DMS53 treated with DMSO at 0.1 percent for 48 hours (cell line): ENCODE measurements at regions not wholly inside any gene's neighbourhood (a gene's known extent, or its start where the extent isn't known, plus 50 kb on each side); places are given as distances from the start of the nearest gene placed in this dataset.
A peak's percentile ranks its signal among the peaks of the same experiment; 100 is the strongest.

Experiments
- DNase-seq: peaks from one replicate; lab custom pipeline; 2025; ENCODE audit not compliant: unreplicated experiment; lab: John Stamatoyannopoulos, UW

DNA sequence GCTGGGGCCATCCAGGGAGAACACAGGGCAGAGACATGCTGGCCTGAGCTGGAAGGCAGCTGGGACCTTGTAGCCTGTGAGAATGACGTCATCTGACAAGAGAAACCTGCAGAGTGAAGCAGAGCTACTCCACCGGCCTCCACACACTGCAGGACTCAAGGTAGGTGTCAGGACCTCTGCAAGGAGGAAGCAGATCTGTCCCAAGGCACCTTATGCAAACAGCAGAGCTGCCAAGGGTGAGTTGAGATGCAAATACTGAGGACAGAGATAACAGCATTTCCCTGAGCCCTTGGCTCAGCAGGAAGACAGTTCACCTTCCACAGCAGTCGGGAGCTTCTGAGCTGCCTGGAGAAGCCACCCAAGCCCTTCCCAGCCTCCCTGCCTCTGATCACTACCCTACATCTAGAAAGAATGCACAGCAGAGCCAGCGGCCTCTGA is 51.9 kb upstream of the IGSF9B start:
- peak; percentile 20 for DNase-seq

DNA sequence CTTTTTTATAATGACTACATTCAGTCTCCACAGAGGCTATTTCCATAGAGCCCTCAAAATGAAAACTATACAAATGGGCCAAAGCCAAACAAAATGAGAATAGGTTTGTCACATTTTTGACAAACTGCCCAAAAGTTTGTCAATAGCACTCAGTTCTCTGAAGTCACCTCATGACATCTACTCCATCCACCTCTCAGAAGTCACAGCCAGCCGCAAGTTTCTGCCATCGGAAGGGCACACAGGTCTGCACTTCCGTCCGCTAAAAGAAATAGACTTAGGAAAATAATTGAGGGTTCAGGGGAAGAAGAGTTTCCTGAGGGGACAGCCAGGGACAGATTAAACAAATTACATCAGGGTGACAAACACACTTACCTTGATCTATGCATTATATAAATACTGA is 55.4 kb upstream of the JAM3 start:
- DNase-seq: no peak

DNA sequence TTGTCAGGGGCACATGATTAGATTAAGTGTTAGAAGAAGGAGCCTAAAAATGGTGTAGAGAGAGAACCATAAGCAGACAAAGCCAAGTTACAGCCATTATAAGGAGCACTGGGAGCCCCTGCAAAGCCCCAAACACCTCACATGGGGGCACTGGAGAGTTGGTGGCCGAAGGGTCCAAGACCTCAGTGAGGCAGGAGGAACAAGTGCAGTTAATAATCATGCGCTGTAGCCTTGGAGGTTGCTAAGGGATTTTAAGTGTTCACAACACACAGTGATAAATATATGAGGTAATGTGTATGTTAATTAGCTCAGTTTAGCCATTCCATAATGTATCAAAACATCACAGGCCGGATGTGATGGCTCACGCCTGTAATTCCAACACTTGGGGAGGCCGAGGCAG is 54.4 kb upstream of the JAM3 start:
- DNase-seq: peak; percentile 9

DNA sequence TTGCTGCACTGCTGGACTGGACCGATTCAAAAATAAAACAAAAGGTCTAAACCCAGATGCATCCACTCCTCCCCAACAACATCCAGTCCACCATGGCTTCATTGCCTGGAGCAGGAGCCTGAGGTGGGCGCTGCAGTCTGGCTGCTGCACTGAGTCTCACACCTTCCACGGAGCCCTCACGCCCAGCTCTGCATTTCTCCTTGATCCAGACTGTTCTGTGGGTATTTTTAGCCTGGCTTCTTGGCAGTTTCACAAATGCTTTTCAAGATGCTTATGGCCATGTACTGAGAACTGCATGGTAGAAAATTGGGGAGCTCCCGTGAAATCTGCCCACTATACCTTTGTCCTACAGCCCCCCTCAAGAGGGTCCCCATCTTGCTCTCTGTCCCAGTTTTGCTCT is 53.3 kb upstream of the JAM3 start:
- DNase-seq: no peak

DNA sequence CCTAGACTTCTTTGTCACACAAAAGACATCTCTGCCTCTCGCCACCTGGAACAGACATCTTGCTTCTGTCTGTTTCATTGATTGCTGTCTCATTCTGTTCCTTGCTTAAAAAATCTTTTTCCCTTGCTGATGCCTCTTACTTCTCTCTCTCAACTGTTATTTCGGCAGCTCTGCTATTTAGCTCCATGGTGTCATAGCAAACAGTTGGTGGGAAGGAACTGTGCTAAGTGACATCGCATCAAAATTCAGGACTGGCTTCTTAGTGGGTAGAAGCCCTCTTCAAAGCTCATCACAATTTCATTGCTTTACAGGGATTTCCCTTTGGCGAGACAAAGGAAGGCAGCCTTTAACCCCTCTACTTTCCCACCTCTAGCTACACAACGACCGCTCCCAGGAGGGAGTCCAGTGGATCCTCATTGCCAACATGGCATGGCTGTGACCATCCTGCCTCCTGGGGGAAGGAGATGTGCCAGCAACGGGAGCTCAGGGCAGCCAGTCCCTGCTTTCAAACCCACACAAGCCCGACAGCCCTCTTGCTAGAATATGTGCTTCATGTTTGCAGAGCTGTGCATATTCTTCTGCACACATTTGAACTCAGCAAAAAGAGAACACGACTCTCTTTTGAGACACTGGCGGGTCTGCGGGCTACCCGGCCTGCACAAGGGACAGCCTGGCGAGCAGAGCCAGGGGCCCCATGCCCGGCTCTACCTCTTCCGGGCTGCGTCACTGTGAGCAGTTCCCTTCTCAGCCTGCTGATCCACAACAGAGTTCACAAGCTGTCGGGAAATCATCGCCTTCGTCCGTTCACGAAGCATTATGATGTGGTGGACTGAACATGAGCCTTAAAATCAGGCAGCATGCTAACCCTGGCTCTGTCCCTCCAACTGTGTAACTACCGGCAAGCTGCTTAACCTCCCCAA is 51.1 kb upstream of the JAM3 start:
- DNase-seq: no peak
